ENCODE measurements at regions not wholly inside any gene's neighbourhood (a gene's known extent, or its start where the extent isn't known, plus 50 kb on each side); places are given as distances from the start of the nearest gene placed in this dataset.

- DNase-seq, result no peak
Observed at GRCh38 chr6:132977413-132977812, 163.0 kb downstream of the RPS12 start.

DNA sequence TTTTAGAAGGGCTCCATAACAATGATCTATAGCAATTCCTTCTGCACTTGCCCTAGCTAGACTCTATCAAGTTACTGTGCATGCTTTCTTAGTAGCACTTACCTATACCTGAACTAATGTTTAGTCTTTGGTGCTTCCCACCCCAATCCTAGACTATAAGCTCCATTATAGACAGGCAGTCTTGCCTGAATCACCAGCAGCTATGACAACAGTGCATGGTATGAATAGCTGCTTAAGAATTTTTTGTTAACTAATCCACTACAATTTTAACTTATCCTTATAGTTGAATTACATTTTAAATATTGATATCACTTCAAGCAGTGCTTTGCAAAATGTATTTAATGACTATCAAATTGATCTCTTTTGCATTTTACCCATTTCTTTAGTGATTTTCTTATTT lies 164.3 kb downstream of the RPS12 start:
- DNase-seq, result no peak

- DNase-seq, result no peak
Observed at GRCh38 chr6:132993738-132994137, 179.4 kb downstream of the RPS12 start.

- no peak for DNase-seq
Observed at GRCh38 chr6:132995009-132995408, 180.6 kb downstream of the RPS12 start.

GRCh38 chr6:132995432-132995831 lies 181.1 kb downstream of the RPS12 start:
- DNase-seq, result no peak

GRCh38 chr6:132998418-132998817 lies 184.0 kb downstream of the RPS12 start:
- no peak for DNase-seq

GRCh38 chr6:133001040-133001565 lies 186.7 kb downstream of the RPS12 start:
- DNase-seq, result no peak

GRCh38 chr6:133004304-133004884 lies 190.0 kb downstream of the RPS12 start:
- DNase-seq, result no peak

- DNase-seq, result no peak
Observed at GRCh38 chr6:133012774-133013173, 198.4 kb downstream of the RPS12 start.

GRCh38 chr6:133016631-133017030 lies 202.3 kb downstream of the RPS12 start:
- DNase-seq, result no peak

DNA sequence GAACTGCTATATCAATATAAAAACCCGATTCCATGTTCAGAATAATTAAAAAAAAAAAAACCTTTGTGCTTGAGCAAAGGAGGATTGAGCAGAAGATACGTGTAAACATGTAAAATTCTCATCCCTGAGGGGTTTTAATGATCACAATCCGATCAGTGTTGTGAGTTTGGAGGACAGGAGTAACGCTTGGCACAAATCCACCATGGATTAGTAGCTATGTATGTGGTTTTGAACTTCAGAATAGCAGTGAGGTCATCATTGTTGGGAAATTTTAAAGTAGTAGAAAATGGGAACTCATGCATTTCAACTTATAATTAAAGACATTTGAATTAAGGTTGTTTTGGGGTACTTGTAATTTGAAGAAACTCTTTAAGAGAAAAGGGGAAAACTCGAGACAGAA lies 203.2 kb downstream of the RPS12 start:
- DNase-seq, result no peak

- no peak for DNase-seq
Observed at GRCh38 chr6:133026705-133027104, 212.3 kb downstream of the RPS12 start.

DNA sequence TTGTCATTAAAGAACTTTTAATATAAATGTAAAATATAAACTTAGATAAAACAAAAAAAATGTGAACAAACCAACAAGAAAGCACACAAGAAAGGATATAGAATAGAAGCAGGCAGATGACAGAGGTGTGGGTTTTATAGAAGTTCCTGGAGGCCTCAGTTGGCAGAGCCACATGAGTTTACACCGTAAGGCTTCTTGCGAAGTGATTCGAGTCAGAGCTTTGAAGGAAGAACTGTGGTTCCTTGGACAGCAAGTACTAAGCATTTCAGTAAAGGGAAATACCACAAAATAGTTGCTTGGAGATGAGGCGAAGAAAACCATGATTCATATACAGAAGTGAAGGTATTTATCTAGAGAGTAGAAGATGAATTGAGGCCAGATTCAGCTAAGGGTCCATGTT lies 207.9 kb upstream of the EYA4 start:
- DNase-seq, result no peak

DNA sequence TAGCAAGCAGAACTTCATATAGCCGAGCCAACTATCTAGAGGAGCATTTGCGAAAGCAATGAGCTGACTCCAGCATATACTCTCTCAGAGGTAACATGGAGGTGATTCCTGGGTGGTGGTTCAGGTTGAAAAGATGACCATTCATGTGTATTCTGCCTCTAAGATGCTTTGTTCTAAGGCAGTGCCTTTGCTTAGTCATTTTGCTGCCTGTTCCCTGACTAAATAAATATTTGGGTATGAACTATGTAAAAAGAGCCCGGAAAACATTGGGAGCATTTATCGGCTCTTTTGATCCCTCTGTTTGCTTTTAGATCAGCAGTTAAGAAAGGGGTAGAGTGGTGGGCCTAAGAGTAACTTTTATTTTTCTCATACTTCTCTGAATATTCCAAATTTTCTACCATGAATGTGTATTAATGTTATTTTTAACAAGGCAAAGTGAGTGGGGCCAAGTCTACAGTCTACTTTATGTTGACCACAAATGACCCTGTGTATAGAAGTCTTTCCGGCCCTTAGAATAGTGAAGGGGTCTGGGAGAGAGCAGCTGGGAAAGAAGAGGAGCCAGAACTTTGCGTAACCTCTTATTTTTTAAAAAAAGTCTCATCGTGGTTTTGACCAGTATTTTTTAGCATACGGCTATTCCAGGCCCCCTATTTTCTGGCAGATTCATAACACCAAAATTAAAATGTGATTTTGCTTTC lies 206.5 kb upstream of the EYA4 start:
- no peak for DNase-seq

GRCh38 chr6:133040094-133040802 lies 200.9 kb upstream of the EYA4 start:
- no peak for DNase-seq

DNA sequence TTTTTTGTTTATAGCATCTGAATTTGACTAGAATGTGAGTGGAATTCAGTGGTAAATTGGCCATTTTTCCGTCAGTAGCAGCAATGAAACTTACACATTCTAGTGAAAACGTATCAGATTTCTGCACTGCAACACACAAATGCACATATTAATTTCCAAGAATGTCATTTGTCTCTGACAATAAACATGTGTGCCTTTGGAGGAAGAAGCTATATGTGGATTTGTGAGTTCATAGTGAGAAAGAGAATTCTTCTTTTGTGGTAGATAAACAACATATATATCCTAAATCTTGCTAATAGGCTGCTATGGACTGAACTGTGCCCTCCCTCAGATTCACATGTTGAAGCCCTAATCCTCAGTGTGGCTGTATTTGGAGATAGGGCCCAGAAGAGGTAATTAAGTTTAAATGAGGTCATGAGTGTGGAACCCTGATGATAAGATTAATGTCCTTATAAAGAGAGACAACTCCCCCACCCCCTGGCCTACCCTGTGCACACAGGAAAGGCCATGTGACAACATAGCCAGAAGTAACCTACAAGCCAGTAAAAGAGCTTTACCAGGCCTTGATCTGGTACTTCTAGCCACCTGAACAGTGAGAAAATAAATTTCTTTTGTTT lies 200.2 kb upstream of the EYA4 start:
- no peak for DNase-seq

GRCh38 chr6:133042550-133043120 lies 198.5 kb upstream of the EYA4 start:
- no peak for DNase-seq

GRCh38 chr6:133046576-133046975 lies 194.6 kb upstream of the EYA4 start:
- DNase-seq, result no peak

DNA sequence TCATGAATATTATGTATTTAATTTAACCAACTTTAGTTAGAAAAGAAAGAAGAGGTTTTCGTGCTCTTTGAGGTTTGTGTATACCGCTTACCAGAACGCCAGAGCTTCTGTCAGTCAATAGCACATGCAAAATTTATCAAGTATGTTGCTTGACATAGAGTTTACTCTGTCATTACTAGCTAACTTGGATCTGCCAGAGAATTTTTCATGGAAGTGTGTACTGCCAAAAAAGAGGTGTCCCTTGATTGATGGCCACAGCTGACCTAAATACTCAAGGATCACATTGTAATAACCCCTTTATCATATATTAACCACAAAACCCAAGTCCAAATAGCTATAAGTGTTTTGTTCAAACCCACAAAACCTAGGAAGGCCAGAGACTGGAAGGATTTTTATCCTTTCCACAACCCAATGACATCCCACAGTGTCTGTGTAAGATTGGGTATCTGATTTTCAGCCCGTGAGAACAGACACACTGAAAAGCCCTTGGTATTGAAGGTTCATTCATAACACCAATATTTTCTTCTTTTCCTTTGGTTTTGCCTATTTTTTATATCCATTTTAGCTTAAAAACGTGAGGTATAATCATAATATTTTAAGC lies 194.0 kb upstream of the EYA4 start:
- no peak for DNase-seq

- DNase-seq, result no peak
Observed at GRCh38 chr6:133047706-133048105, 193.5 kb upstream of the EYA4 start.

DNA sequence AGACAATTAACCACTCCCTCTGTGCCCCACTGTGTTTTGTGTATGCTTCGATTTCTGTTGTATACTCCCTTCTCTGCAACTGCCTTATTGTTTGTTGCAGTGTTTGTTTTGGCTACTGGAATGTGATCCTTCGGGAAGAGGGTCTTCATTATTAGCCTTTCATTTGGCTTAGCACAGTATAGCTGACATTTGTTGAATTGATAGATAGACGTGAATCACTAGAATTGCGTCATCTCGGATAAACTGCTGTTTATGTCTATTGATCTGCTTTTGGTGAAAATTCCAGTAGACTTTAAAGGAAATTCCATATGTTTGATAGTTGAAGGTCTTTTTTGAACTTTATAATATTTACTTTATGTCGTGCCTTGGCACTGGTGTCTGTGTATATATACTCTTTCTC lies 189.9 kb upstream of the EYA4 start:
- no peak for DNase-seq

DNA sequence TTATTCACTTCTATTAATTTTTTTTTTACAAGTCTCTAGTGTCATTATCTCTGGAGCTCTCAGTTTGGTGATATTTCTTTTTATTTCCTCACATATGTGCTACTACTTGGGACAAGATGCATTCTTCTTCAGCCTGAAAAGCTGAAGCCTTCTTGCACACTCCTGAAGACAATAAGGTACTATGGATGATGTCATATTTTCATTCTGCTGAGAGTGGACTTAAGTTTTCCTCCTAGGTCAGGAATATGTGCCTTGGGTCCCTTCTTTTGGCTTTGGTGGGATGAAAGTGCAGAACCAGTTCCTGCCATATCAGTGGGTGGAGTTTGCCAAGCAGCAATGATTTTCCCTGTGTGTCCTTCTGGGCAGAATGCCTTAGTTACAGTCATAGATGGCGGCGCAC lies 188.7 kb upstream of the EYA4 start:
- no peak for DNase-seq

DNA sequence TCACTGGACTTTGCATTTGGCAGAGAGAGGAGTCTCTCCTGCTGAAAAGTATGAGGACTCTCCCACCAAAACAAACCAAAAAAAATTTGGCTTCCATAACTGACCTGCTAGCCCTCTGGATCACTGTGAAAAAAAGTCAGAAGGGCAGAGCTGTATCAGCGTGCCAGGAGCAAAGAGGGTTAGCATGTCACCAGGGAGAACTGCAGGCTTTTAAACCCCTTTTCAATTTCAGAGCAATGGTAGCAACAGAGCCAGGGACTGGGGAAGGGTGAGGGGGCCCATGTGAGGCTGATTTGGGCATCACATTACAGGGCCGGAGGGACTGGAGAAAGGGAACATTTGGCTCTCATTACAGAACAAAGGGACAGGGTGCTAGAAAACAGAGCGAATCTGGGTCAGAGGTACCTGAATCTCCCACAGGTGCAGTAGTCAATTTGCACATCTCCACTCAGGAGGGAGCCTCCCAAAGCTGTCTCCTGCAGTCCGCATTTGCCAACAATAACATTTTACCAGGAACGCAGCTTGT lies 185.7 kb upstream of the EYA4 start:
- no peak for DNase-seq
